HG02943 (cell line): ENCODE measurements at regions not wholly inside any gene's neighbourhood (a gene's known extent, or its start where the extent isn't known, plus 50 kb on each side); places are given as distances from the start of the nearest gene placed in this dataset.
"Not testable (repeated sequence)": the region's sequence is repeated elsewhere in the genome, so short reads cannot be mapped to it uniquely, and the experiment has no call there.

Source experiments
- ATAC-seq: cut with Tn5 transposase; IDR thresholded peaks from one replicate; pipeline ENCODE4 v1.9.1; 2021; ENCODE audit warnings: mild to moderate bottlenecking, low read depth, moderate library complexity; ENCODE audit not compliant: unreplicated experiment

GRCh38 chr5:169531631-169532030 lies 51.9 kb upstream of the SPDL1 start:
- no peak for ATAC-seq

GRCh38 chr5:169527863-169528262 lies 55.7 kb upstream of the SPDL1 start:
- no peak for ATAC-seq

- ATAC-seq = no peak
These were observed 56.5 kb upstream of the SPDL1 start for GRCh38 chr5:169527066-169527465.

- ATAC-seq = no peak
These were observed 60.7 kb upstream of the SPDL1 start for GRCh38 chr5:169522851-169523250.

- ATAC-seq = no peak
These were observed 62.1 kb upstream of the SPDL1 start for GRCh38 chr5:169521366-169521983.

- no peak for ATAC-seq
These were observed 64.2 kb upstream of the SPDL1 start for GRCh38 chr5:169519358-169519757.

- ATAC-seq = not testable (repeated sequence)
These were observed 64.8 kb upstream of the SPDL1 start for GRCh38 chr5:169518779-169519178.

GRCh38 chr5:169512385-169512784 lies 71.2 kb upstream of the SPDL1 start:
- ATAC-seq = no peak

- no peak for ATAC-seq
These were observed 71.9 kb upstream of the SPDL1 start for GRCh38 chr5:169511708-169512107.

GRCh38 chr5:169507051-169507450 lies 76.5 kb upstream of the SPDL1 start:
- ATAC-seq = no peak

- ATAC-seq = no peak
These were observed 79.7 kb upstream of the SPDL1 start for GRCh38 chr5:169503886-169504285.

- no peak for ATAC-seq
These were observed 83.5 kb upstream of the SPDL1 start for GRCh38 chr5:169499990-169500505.

- no peak for ATAC-seq
These were observed 86.7 kb upstream of the SPDL1 start for GRCh38 chr5:169496878-169497277.

- ATAC-seq = no peak
These were observed 88.5 kb upstream of the SPDL1 start for GRCh38 chr5:169494941-169495548.

- ATAC-seq = no peak
These were observed 89.1 kb upstream of the SPDL1 start for GRCh38 chr5:169494383-169494935.

- ATAC-seq = no peak
These were observed 109.3 kb upstream of the SPDL1 start for GRCh38 chr5:169474226-169474625.

- no peak for ATAC-seq
These were observed 111.0 kb upstream of the SPDL1 start for GRCh38 chr5:169472544-169472943.

- ATAC-seq = no peak
These were observed 112.6 kb upstream of the SPDL1 start for GRCh38 chr5:169471021-169471420.

GRCh38 chr5:169467041-169467771 lies 116.4 kb upstream of the SPDL1 start:
- no peak for ATAC-seq

GRCh38 chr5:169460896-169461295 lies 122.7 kb upstream of the SPDL1 start:
- no peak for ATAC-seq

- no peak for ATAC-seq
These were observed 123.5 kb upstream of the SPDL1 start for GRCh38 chr5:169460123-169460522.
